HG02973 (cell line): ENCODE measurements at regions not wholly inside any gene's neighbourhood (a gene's known extent, or its start where the extent isn't known, plus 50 kb on each side); places are given as distances from the start of the nearest gene placed in this dataset.
"Not testable (repeated sequence)": the region's sequence is repeated elsewhere in the genome, so short reads cannot be mapped to it uniquely, and the experiment has no call there.

Experiments used
- ATAC-seq: cut with Tn5 transposase; IDR thresholded peaks from one replicate; pipeline ENCODE4 v1.9.1; 2021; ENCODE audit warnings: moderate library complexity; ENCODE audit not compliant: unreplicated experiment

DNA sequence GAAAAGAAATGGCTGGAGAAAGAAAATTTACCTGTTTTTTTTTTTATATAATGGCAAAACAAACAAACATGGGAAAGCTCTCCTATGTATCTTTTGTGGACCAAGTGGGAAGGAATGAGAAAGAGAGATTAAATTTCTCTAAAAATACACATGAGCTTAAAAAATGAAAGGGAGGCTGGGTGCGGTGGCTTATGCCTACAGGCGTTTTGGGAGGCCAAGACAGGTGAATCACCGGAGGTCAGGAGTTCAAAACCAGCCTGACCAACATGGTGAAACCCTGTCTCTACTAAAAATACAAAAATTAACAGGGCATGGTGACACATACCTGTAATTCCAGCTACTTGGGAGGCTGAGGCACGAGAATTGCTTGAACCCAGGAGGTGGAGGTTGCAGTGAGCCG is 388.0 kb downstream of the TFAP2B start:
- ATAC-seq: not testable (repeated sequence)

GRCh38 chr6:51209651-51210050 is 391.0 kb downstream of the TFAP2B start:
- no peak for ATAC-seq

DNA sequence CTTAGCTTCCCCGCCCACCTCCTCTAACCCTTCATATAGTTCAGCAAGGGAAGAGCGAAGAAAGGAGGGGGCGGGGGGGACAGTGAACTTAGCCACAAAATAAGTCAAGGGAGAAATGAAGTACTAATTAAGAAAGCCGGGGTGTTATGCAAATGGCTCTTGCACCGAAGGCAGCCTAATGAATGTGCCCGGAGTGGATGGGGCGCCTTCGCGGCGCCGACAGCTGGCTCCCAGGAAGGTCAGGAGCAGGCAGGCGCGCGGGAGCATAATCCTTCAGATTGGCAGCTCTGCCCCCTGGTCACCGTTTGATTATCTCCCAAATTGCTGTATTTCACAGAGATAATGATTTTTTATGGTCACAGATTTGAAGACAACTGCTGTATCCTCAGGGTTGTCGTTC is 395.1 kb downstream of the TFAP2B start:
- no peak for ATAC-seq

DNA sequence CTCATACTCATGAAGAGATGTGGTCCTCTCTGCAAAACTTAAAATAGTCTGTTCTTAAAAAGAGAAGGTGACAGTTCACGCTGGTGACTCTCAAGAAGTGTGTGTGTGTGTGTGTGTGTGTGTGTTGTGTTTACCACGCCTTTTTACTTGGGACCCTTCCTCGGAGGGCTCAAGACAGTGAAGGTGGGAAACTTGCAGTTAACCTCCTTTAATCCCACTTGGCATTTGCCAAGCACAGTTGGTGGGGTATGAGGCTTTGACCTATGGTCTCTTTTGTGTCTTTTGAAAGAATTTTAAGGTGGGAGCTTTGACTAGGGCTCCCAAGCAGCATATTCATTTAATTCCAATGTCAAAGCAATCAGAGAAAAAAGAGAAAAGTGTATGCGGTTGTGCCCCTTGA is 395.8 kb downstream of the TFAP2B start:
- no peak for ATAC-seq

- ATAC-seq: no peak
These were observed 399.5 kb downstream of the TFAP2B start for GRCh38 chr6:51218181-51218580.

- ATAC-seq: not testable (repeated sequence)
These were observed 406.0 kb downstream of the TFAP2B start for GRCh38 chr6:51224580-51225240.

GRCh38 chr6:51241376-51241775 is 422.7 kb downstream of the TFAP2B start:
- ATAC-seq: no peak

DNA sequence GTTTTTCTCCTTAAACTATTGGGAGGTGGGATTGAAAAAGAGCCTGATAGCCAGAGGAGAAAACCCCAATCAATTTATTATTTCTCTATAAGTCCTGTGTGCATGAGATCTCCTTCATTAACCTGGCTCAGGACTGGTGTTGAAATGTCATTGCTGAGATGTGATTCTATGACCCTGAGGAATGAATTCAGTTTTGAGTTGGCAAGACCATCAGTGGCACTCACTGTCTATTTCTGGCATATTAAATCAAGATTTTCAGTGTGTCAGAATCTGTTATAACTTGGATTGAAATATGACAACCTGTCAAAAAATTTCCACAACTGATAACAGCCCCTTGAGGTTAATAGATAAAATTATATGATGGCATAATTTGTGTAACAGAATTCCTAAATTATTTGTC is 431.1 kb downstream of the TFAP2B start:
- no peak for ATAC-seq

GRCh38 chr6:51250317-51250716 is 431.6 kb downstream of the TFAP2B start:
- ATAC-seq: no peak

- no peak for ATAC-seq
These were observed 439.3 kb downstream of the TFAP2B start for GRCh38 chr6:51257938-51258337.

DNA sequence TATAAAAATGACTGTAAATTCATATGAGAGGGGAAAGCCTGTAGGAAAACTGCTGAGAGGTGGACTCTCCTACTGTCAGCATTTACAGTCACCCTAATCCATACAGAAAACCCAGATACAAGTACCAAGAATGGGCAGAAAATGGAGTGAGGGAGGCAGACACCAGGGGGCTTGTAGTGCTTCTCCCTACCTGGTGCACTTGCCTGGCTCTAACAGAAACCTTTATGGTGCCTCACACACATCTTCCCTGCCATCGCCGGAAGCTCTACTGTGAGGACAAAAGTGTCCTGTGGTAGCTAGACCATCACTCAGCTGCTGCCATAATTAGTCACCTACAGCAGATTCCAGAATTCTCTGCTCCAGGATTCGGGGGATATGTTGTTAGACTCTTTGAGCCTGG is 441.3 kb downstream of the TFAP2B start:
- no peak for ATAC-seq

DNA sequence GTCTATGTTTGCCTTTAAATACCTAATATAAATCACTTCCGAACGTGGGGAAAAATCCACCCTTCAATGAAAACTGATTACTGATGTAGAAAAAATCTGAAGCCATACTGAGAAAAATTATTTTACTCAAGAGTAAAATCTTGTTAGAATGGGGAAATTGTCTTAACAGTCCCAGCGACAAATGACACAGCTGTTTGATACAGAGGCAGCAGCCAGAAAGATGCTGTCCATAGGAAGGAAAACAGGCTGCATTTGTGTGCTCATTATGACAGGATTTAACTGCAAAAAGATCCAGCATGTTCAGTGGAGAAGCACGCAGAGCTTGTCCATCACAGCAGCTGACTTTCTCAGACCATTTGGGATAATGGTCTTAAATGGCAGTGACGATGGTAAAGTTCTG is 443.0 kb downstream of the TFAP2B start:
- ATAC-seq: no peak

GRCh38 chr6:51265426-51265825 is 446.8 kb downstream of the TFAP2B start:
- no peak for ATAC-seq

DNA sequence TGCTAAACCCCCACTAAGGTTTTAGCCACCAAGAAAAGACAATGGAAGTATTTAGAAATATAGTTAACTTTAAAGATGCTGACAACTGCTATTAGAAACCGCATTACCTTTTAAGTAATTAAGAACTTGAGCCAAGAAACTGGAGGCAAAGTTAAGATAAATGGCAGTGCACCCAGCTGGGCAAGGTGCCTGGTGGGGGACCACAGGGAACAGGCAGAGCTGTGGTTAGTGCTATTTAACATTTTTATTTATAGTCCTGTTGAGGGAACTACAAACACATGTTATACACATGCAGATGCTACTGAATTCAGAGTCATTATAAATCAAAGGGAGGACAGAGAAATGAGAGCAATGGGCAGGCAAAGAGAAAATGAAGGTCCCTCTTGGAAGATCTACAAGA is 447.9 kb downstream of the TFAP2B start:
- ATAC-seq: no peak

GRCh38 chr6:51268666-51269065 is 450.0 kb downstream of the TFAP2B start:
- no peak for ATAC-seq

GRCh38 chr6:51269876-51270275 is 451.2 kb downstream of the TFAP2B start:
- no peak for ATAC-seq

DNA sequence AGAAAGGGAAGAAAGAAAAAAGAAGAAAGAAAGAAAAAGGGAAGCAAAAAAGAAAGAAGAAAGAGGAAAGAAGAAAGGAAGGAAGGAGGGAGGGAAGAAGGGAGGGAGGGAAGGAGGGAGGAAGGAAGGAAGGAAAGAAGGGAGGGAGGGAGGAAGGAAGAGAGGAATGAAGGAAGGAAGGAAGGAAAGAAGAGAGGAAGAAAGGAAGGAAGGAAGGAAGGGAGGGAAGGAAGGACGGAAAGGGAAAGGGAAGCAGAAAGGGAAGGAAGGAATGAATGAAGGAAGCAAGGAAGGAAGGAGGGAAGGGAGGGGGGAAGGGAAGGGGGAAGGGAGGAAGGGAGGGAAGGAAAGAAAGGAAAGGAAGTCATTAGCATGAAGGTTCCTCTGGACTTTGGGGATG is 452.9 kb downstream of the TFAP2B start:
- ATAC-seq: no peak

- no peak for ATAC-seq
These were observed 454.7 kb downstream of the TFAP2B start for GRCh38 chr6:51273228-51273961.

GRCh38 chr6:51277474-51277873 is 458.8 kb downstream of the TFAP2B start:
- no peak for ATAC-seq

DNA sequence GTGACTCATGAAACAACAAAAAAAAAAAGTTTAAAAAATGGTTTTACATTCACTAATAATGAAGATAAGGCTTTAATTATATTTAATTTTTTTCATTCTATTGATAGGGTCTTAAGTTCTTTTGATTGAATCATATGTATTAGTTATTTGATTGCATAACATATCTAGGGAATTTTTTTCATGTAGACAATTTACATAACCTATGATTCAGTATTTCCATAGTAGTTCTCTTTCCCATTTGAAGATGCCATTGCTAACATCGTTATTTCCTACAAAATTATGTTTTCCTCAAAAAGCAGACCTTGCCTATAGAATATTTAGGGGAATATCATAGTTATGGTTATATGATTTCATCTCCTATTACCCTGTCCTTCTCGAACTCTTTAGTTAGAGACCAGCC is 463.4 kb downstream of the TFAP2B start:
- no peak for ATAC-seq

DNA sequence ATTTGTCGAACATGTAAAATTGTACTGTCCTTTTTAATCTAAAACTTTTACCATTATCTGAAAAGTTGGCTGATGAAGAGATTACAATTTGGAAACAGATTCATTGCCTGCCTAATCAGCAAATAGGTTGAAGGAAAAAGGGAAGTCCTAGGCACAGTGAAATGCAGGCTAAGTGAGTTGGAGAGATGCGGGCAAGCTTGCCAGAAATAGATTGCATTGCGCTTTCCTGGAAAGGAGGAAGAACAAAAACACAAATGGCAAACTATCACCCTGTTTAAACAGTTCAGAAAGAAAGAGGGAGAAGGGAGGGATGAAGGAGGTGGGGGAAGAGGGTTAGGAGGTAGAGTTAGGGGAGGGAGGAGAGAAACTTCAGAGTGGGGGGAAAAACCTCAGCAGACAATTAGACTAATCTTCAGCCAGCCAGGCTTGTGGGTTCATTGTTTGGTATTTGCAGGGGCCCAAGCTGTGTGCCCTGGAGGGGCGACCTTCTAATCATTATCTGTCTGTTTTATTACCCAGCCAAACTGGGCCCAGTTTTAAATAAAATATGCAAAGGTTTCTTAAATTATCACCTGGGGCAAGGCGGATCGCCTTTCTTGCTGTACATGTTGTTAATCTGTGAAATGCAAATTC is 465.2 kb downstream of the TFAP2B start:
- ATAC-seq: no peak

DNA sequence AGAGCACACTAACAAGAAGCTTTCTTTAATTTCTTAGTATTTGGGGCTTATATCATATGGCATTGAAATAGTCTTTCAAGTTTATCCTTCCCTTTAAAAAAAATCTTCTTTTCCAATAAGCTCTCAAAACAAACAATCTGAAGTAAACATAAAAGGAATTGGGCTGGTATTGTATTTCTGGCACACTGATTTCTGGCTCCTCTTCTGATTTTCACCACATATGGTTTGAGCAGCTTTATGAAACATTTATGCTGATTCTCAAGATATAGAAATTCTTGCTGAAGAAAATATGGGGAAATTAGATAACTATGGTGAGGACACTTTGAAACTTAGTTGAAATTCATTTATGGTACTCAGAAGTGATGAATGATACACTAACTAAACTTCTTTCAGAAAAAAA is 467.2 kb downstream of the TFAP2B start:
- ATAC-seq: no peak
